Left ventricle myocardium superior (tissue), 1 donor: ENCODE measurements at regions not wholly inside any gene's neighbourhood (a gene's known extent, or its start where the extent isn't known, plus 50 kb on each side); places are given as distances from the start of the nearest gene placed in this dataset.
"Not testable (repeated sequence)": the region's sequence is repeated elsewhere in the genome, so short reads cannot be mapped to it uniquely, and the experiment has no call there.

Experiments used
- ATAC-seq: fragments of 200-7000 bp; cut with Tn5 transposase; one replicate; pipeline ENCODE4 v1.9.1; 2020; ENCODE audit warnings: mild to moderate bottlenecking, moderate library complexity
- DNase-seq: peaks from one replicate; pipeline ENCODE4 v3.0.0-alpha.2; 2020
- intact Hi-C: fragments of 100-400 bp; cut with micrococcal nuclease; formaldehyde crosslinking; loops from one replicate; pipeline ENCODE4 v1.11.0; 2022
- donor health status: DM: no; HTN: yes; CAD: no; lungs with severe emphysema.

GRCh38 chr4:38516190-38516589 is 147.8 kb upstream of the KLF3 start:
- intact Hi-C loops, result no loop called here
- no peak for ATAC-seq
- DNase-seq, result no peak

- no peak for DNase-seq
- intact Hi-C loops, result no loop called here
- peak; percentile 32 for ATAC-seq
These were observed 144.3 kb upstream of the KLF3 start for GRCh38 chr4:38519666-38520065.

GRCh38 chr4:38523054-38523453 is 140.9 kb upstream of the KLF3 start:
- DNase-seq (no peak), ATAC-seq (peak; percentile 55)
- intact Hi-C loops, result no loop called here

GRCh38 chr4:38523524-38524448 is 140.2 kb upstream of the KLF3 start:
- no peak for DNase-seq
- ATAC-seq, result peak; percentile 71
- intact Hi-C loops, result no loop called here

GRCh38 chr4:38526412-38526811 is 137.6 kb upstream of the KLF3 start:
- no peak for ATAC-seq
- no peak for DNase-seq
- intact Hi-C loops, result no loop called here

- intact Hi-C loops, result no loop called here
- ATAC-seq, result peak; percentile 69
- no peak for DNase-seq
These were observed 134.5 kb upstream of the KLF3 start for GRCh38 chr4:38529189-38530115.

- no peak for ATAC-seq
- intact Hi-C loops, result no loop called here
These were observed 133.5 kb upstream of the KLF3 start for GRCh38 chr4:38530486-38530885.

GRCh38 chr4:38531141-38531727 is 132.8 kb upstream of the KLF3 start:
- intact Hi-C loops, result no loop called here
- DNase-seq, result no peak
- ATAC-seq, result no peak

More at GRCh38 chr4:38530486-38530885, 133.5 kb upstream of the KLF3 start:
- no peak for DNase-seq

GRCh38 chr4:38532908-38533499 is 131.0 kb upstream of the KLF3 start:
- intact Hi-C loops, result no loop called here
- DNase-seq, result no peak
- ATAC-seq, result no peak

GRCh38 chr4:38534344-38535045 is 129.5 kb upstream of the KLF3 start:
- intact Hi-C loops, result no loop called here
- ATAC-seq (no peak), DNase-seq (no peak)

- DNase-seq, ATAC-seq, intact Hi-C loops: not testable (repeated sequence)
These were observed 128.9 kb upstream of the KLF3 start for GRCh38 chr4:38535071-38535470.

GRCh38 chr4:38535717-38536116 is 128.3 kb upstream of the KLF3 start:
- intact Hi-C loops, result no loop called here
- ATAC-seq (no peak), DNase-seq (no peak)

- no peak for DNase-seq
- no peak for ATAC-seq
- intact Hi-C loops, result no loop called here
These were observed 127.3 kb upstream of the KLF3 start for GRCh38 chr4:38536716-38537115.

GRCh38 chr4:38537666-38538065 is 126.3 kb upstream of the KLF3 start:
- intact Hi-C loops, result no loop called here
- ATAC-seq, result no peak
- no peak for DNase-seq

GRCh38 chr4:38538517-38538916 is 125.5 kb upstream of the KLF3 start:
- no peak for ATAC-seq
- intact Hi-C loops, result no loop called here
- no peak for DNase-seq

- no peak for ATAC-seq
- intact Hi-C loops, result no loop called here
- no peak for DNase-seq
These were observed 124.5 kb upstream of the KLF3 start for GRCh38 chr4:38539501-38539900.

GRCh38 chr4:38547052-38547451 is 116.9 kb upstream of the KLF3 start:
- DNase-seq (no peak), ATAC-seq (no peak)
- intact Hi-C loops, result no loop called here

GRCh38 chr4:38548256-38548655 is 115.7 kb upstream of the KLF3 start:
- intact Hi-C loops, result no loop called here
- DNase-seq (no peak), ATAC-seq (no peak)

GRCh38 chr4:38559374-38559773 is 104.6 kb upstream of the KLF3 start:
- ATAC-seq, result no peak
- DNase-seq, result no peak
- intact Hi-C loops, result no loop called here
